IMR-90 (cell line): ENCODE measurements at regions not wholly inside any gene's neighbourhood (a gene's known extent, or its start where the extent isn't known, plus 50 kb on each side); places are given as distances from the start of the nearest gene placed in this dataset.

Source experiments
- ATAC-seq: fragments of 200-7000 bp; cut with Tn5 transposase; 2 replicates; pipeline ENCODE4 v1.9.1; 2020; ENCODE audit warnings: low read depth, mild to moderate bottlenecking, moderate library complexity
- BruUV-seq: library from RNA; stranded (reverse); fragments of 400-500 nt; replicated peaks from 2 replicates; lab custom pipeline; 2021; lab: Mats Ljungman, UMichigan
- CTCF ChIA-PET: fragments of 300-600 bp; formaldehyde crosslinking; extraction: SDS; loops from one replicate; lab custom pipeline; 2021; ENCODE audit warnings: antibody characterized with exemption; lab: Yijun Ruan, JAX
- POLR2A ChIA-PET: fragments of 300-600 bp; sonication (Branson Sonifier 250); formaldehyde crosslinking; loops from one replicate; lab custom pipeline; 2022; ENCODE audit warnings: antibody characterized with exemption; ENCODE audit not compliant: unreplicated experiment; lab: Charles Lee
- DNase-seq: peaks from one replicate; pipeline ENCODE4 v3.0.0; 2013
- H2AFZ ChIP-seq: replicated peaks from 2 replicates; pipeline ENCODE3; 2013; ENCODE audit warnings: low read length, mild to moderate bottlenecking; ENCODE audit not compliant: poor library complexity
- H2AK5ac ChIP-seq: 2 replicates; pipeline ENCODE4 v1.6.1; 2013; ENCODE audit warnings: low read depth, low read length, inconsistent platforms
- H2AK9ac ChIP-seq: replicated peaks from 2 replicates; pipeline ENCODE3; 2013; ENCODE audit warnings: mild to moderate bottlenecking, low read depth, low read length, moderate library complexity; ENCODE audit not compliant: poor library complexity
- H2BK120ac ChIP-seq: 2 replicates; pipeline ENCODE4 v1.6.1; 2013; ENCODE audit warnings: low read depth, low read length, inconsistent platforms
- H2BK15ac ChIP-seq: 3 replicates; pipeline ENCODE4 v1.6.1; 2013; ENCODE audit warnings: low read depth, low read length, inconsistent platforms
- H2BK20ac ChIP-seq: 2 replicates; pipeline ENCODE4 v1.6.1; 2013; ENCODE audit warnings: low read depth, mild to moderate bottlenecking, inconsistent platforms, low read length, moderate library complexity
- H2BK5ac ChIP-seq: 2 replicates; pipeline ENCODE4 v1.6.1; 2013; ENCODE audit warnings: mild to moderate bottlenecking, low read depth, low read length, inconsistent platforms; ENCODE audit not compliant: poor library complexity, severe bottlenecking
- H3K14ac ChIP-seq: replicated peaks from 2 replicates; pipeline ENCODE4 v1.6.1; 2013; ENCODE audit warnings: low read depth, low read length, inconsistent platforms
- H3K18ac ChIP-seq: 2 replicates; pipeline ENCODE4 v1.6.1; 2013; ENCODE audit warnings: low read depth, low read length, control low read depth
- H3K23ac ChIP-seq: 2 replicates; pipeline ENCODE4 v1.6.1; 2013; ENCODE audit warnings: low read depth, low read length, inconsistent platforms
- H3K27ac ChIP-seq: 2 replicates; pipeline ENCODE4 v1.5.1; 2013; ENCODE audit warnings: mild to moderate bottlenecking, control low read depth, low read length; ENCODE audit not compliant: insufficient read depth
- H3K27me3 ChIP-seq: 2 replicates; pipeline ENCODE4 v1.6.1; 2013; ENCODE audit warnings: low read length; ENCODE audit not compliant: control insufficient read depth, insufficient read depth
- H3K36me3 ChIP-seq: 2 replicates; pipeline ENCODE4 v1.6.1; 2013; ENCODE audit warnings: low read length, mixed read lengths; ENCODE audit not compliant: control insufficient read depth, insufficient read depth
- H3K4ac ChIP-seq: 2 replicates; pipeline ENCODE4 v1.6.1; 2013; ENCODE audit warnings: low read depth, low read length, inconsistent platforms
- H3K4me1 ChIP-seq: 2 replicates; pipeline ENCODE4 v1.6.1; 2013; ENCODE audit warnings: low read length, mixed read lengths; ENCODE audit not compliant: control insufficient read depth, insufficient read depth
- H3K4me2 ChIP-seq: 2 replicates; pipeline ENCODE4 v1.6.1; 2013; ENCODE audit warnings: low read depth, mild to moderate bottlenecking, control low read depth, low read length, moderate library complexity
- H3K4me3 ChIP-seq: 2 replicates; pipeline ENCODE4 v1.5.1; 2013; ENCODE audit warnings: low read depth, mild to moderate bottlenecking, control low read depth, low read length, moderate library complexity; ENCODE audit not compliant: insufficient read depth
- H3K56ac ChIP-seq: 2 replicates; pipeline ENCODE4 v1.6.1; 2013; ENCODE audit warnings: low read length, inconsistent platforms; ENCODE audit not compliant: insufficient read depth; ENCODE audit errors: extremely low read depth
- H3K79me1 ChIP-seq, 2 experiments: 2 replicates each; pipeline ENCODE4 v1.6.1; 2013; ENCODE audit warnings: low read length in 2 of 2, inconsistent platforms in 1 of 2, low read depth in 1 of 2
- H3K9ac ChIP-seq: 2 replicates; pipeline ENCODE4 v1.6.1; 2013; ENCODE audit warnings: low read depth, low read length, control low read depth
- H3K9me1 ChIP-seq: 2 replicates; pipeline ENCODE4 v1.6.1; 2013; ENCODE audit warnings: low read length, inconsistent platforms; ENCODE audit not compliant: insufficient read depth
- H3K9me3 ChIP-seq: 2 replicates; pipeline ENCODE4 v1.6.1; 2013; ENCODE audit warnings: low read length; ENCODE audit not compliant: control insufficient read depth, insufficient read depth
- H4K20me1 ChIP-seq: 2 replicates; pipeline ENCODE4 v1.6.1; 2013; ENCODE audit warnings: low read length, inconsistent platforms; ENCODE audit not compliant: insufficient read depth
- H4K5ac ChIP-seq: 2 replicates; pipeline ENCODE4 v1.6.1; 2013; ENCODE audit warnings: mild to moderate bottlenecking, low read depth, low read length, control low read depth
- H4K8ac ChIP-seq, 2 experiments: 2 replicates each; pipeline ENCODE4 v1.6.1; 2013; ENCODE audit warnings: low read depth in 2 of 2, low read length in 2 of 2, control low read depth in 1 of 2, inconsistent platforms in 1 of 2
- H4K91ac ChIP-seq: 2 replicates; pipeline ENCODE4 v1.6.1; 2013; ENCODE audit warnings: low read depth, low read length, inconsistent platforms; ENCODE audit not compliant: insufficient read depth
- SMC3 ChIP-seq: fragments of 150-350 bp; IDR thresholded peaks from 2 replicates; pipeline ENCODE4 v1.6.1; 2016; ENCODE audit warnings: low read depth, mild to moderate bottlenecking, antibody characterized with exemption, low read length, moderate library complexity
- WGBS, 2 experiments: methylation state at CpG; one replicate each; pipeline versions ENCODE4 v1.1.5 to v1.1.7; 2013; ENCODE audit warnings: missing lambda C conversion rate in 2 of 2; ENCODE audit not compliant: insufficient read length in 1 of 2; ENCODE audit errors: extremely low coverage in 2 of 2; 5-methylcytosine and 5-hydroxymethylcytosine counted together
- dilution Hi-C: fragments of 300-500 bp; cut with HindIII; formaldehyde crosslinking; loops from one replicate; pipeline ENCODE4 v1.14.3; 2018; ENCODE audit warnings: low sequenced_read_pairs; ENCODE audit not compliant: unreplicated experiment
- in situ Hi-C: fragments of 300-500 bp; cut with MboI; formaldehyde crosslinking; loops from 3 replicates; pipeline ENCODE4 v1.14.3; 2019; ENCODE audit warnings: low sequenced_read_pairs, inconsistent platforms, mixed read lengths
- intact Hi-C: fragments of 100-400 bp; cut with micrococcal nuclease; formaldehyde crosslinking; loops from 2 replicates; pipeline ENCODE4 v1.10.0; 2022
- TF ChIP-seq, protein P1 (sequence below): fragments of 150-350 bp; IDR thresholded peaks from 2 replicates; pipeline ENCODE4 v1.6.1; 2016; ENCODE audit warnings: low read depth, mild to moderate bottlenecking, low read length, moderate library complexity, borderline replicate concordance
- TF ChIP-seq, protein P2 (sequence below): fragments of 150-350 bp; IDR thresholded peaks from 2 replicates; pipeline ENCODE4 v1.6.1; 2017; ENCODE audit warnings: mild to moderate bottlenecking, antibody characterized with exemption, low read length, low read depth

DNA sequence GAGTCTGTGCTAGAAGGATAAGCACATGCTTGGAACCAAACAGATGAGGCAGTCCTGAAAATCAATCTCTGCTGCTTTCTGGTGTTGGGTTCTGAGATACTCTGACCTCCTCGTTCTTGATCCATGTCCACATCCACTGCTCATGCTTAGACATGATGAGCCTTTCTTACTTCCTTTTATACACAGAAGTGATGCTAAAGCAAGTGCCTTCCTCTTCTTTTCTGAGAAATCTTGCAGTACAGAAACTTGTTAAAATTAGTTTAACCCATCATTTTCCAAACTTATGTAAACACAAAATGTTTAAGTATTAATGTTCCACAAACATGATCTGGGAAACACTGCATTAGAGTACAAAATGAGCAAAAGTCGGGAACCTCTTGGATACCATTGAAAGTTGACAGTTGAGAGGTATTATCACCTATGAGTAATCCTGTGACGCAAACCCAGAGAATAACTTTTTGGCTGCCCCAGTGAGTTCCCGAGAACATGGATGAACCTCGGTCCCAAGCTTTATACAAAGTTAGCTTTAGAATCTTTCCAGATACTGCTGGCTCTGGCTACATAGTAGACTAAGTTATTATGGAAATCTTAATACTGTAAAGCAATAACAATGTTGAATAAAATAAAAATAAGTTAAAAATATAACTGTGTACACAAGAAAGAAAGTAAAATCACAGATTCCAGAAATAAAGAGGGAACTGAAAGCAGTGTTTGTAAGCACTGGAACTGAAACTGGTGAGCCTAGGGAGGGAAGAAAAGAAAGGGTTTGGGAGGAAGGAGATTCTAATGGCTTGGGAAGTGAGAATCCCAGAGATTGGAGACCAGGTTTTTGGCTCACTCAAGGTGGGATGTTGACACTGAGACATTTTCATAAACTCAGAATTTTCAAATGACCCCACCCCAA, 429.3 kb upstream of the RUNX1 start:
- DNase-seq (peak; percentile 24), ATAC-seq (no peak)
- peak overlapping the region in 1 of 2 experiments; percentile 44; a peak in 1 of 4 replicates for H4K8ac ChIP-seq
- peak overlapping the region; percentile 17; the same call in 1 of the 2 replicates for H3K4ac ChIP-seq
- peak overlapping the region; percentile 42 for H2BK5ac ChIP-seq
- dilution Hi-C loops (no loop called here), intact Hi-C loops (loop anchor here (5.0 kb wide), 1 partner anchor 591 kb away; no protein-coding TSS in a partner anchor), in situ Hi-C loops (no loop called here)
- CTCF ChIA-PET, result no interaction called here
- no peak overlapping the region for H3K4me3 ChIP-seq
- peak overlapping the region; percentile 94 for H2BK120ac ChIP-seq
- no peaks in the 10 kb centered on the region for H3K9me3 ChIP-seq
- H3K23ac ChIP-seq, result no peak overlapping the region
- no peak overlapping the region for H3K56ac ChIP-seq
- H3K4me1 ChIP-seq, result peaks cover 14% of the 10 kb centered on the region
- H4K5ac ChIP-seq, result no peak overlapping the region
- BruUV-seq, result no TSS peak
- no peaks in the 10 kb centered on the region for H4K20me1 ChIP-seq
- TF ChIP-seq SMC3, result no peak
- TF ChIP-seq, protein P1, sequence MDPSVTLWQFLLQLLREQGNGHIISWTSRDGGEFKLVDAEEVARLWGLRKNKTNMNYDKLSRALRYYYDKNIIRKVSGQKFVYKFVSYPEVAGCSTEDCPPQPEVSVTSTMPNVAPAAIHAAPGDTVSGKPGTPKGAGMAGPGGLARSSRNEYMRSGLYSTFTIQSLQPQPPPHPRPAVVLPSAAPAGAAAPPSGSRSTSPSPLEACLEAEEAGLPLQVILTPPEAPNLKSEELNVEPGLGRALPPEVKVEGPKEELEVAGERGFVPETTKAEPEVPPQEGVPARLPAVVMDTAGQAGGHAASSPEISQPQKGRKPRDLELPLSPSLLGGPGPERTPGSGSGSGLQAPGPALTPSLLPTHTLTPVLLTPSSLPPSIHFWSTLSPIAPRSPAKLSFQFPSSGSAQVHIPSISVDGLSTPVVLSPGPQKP, result no peak
- TF ChIP-seq, protein P2, sequence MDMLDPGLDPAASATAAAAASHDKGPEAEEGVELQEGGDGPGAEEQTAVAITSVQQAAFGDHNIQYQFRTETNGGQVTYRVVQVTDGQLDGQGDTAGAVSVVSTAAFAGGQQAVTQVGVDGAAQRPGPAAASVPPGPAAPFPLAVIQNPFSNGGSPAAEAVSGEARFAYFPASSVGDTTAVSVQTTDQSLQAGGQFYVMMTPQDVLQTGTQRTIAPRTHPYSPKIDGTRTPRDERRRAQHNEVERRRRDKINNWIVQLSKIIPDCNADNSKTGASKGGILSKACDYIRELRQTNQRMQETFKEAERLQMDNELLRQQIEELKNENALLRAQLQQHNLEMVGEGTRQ, result no peak
- H2AK5ac ChIP-seq, result peak overlapping the region; percentile 16; the same call in 1 of the 2 replicates
- peak overlapping the region; percentile 38 for H3K14ac ChIP-seq
- no peaks in the 10 kb centered on the region for H3K79me1 ChIP-seq
- H3K9me1 ChIP-seq, result peaks cover 6% of the 10 kb centered on the region
- no peak overlapping the region for H2AFZ ChIP-seq
- POLR2A ChIA-PET, result no interaction called here
- peak overlapping the region; percentile 67 for H2BK20ac ChIP-seq
- no peaks in the 10 kb centered on the region for H3K36me3 ChIP-seq
- H2AK9ac ChIP-seq, result no peak overlapping the region
- no peaks in the 10 kb centered on the region for H3K27me3 ChIP-seq
- H3K27ac ChIP-seq, result no peak overlapping the region
- H3K9ac ChIP-seq, result no peak overlapping the region
- H4K91ac ChIP-seq, result peak overlapping the region; percentile 43; the same call in 1 of the 2 replicates
- peak overlapping the region; percentile 60; the same call in 1 of the 2 replicates for H3K18ac ChIP-seq
- peak overlapping the region; percentile 67; the same call in 2 of the 3 replicates for H2BK15ac ChIP-seq
- 86% methylated on average over 1 of the region's 5 CpGs; no CpG with 5 or more reads in 1 of the 2 experiments for WGBS, 2 experiments
- H3K4me2 ChIP-seq, result no peak overlapping the region
